ENCODE measurements at regions not wholly inside any gene's neighbourhood (a gene's known extent, or its start where the extent isn't known, plus 50 kb on each side); places are given as distances from the start of the nearest gene placed in this dataset.

DNA sequence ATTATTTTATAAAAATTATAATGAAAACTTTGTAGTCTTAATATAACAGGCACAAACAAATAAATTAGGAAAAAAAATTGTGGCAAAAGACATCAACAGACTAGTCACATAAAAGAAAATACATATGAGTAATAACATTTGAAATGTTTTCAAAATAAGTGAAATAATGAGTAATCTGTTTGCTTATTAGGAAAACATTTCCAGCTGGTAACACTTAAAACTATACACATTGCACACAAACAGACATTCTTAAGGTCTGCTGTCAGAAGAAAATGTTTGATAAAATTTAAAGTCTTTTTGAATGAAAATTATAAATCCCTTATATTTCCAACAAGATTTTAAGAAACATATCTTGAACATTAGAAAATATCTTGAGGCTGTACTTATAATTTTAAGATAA, 1326.3 kb upstream of the CADM2 start:
- Histone ChIP-seq H4K20me1 (replicated peaks; ENCODE audit: control insufficient read depth, insufficient read depth, low read length) (no peaks in the 10 kb centered on the region), H3K27me3 (ENCODE audit: control insufficient read depth in 2 of 2, insufficient read depth in 2 of 2, low read length in 2 of 2) (no peaks in the 10 kb centered on the region), H3K9me1 (ENCODE audit: control insufficient read depth, insufficient read depth, low read length) (no peaks in the 10 kb centered on the region), H3K79me2 (ENCODE audit: control insufficient read depth, insufficient read depth, low read length) (no peaks in the 10 kb centered on the region), H3K36me3 (ENCODE audit: control insufficient read depth, insufficient read depth, low read length) (no peaks in the 10 kb centered on the region), H3K4me2 (ENCODE audit: insufficient read depth, low read length) (no peak overlapping the region), H3K4me3 (no peak overlapping the region), H2AFZ (ENCODE audit: low read depth, low read length) (no peak overlapping the region), H3K9me3 (replicated peaks; ENCODE audit: control insufficient read depth, insufficient read depth, low read depth, low read length) (no peaks in the 10 kb centered on the region), H3K9ac (ENCODE audit: insufficient read depth in 1 of 2, low read depth in 2 of 2, low read length in 2 of 2) (no peak overlapping the region), H3K4me1 (replicated peaks in 1 of 2; ENCODE audit: control insufficient read depth in 2 of 2, insufficient read depth in 2 of 2, low read length in 2 of 2) (no peaks in the 10 kb centered on the region), H3K27ac (ENCODE audit: extremely low read depth, low read depth, low read length) (no peak overlapping the region)
- CTCF ChIA-PET (ENCODE audit: low intra/inter-chr PET ratio), result no interaction called here
- no peak for ATAC-seq
- intact Hi-C loops (cut with micrococcal nuclease), result no loop called here
- FAIRE-seq, result no peak
- POLR2A ChIA-PET, result no interaction called here
- no peak for DNase-seq (ENCODE audit: extremely low read depth in 1 of 4, low spot score in 3 of 4)
- in situ Hi-C loops (cut with MboI), result no loop called here
- BruUV-seq (replicated peaks), result no TSS peak
- TF ChIP-seq HDAC3 (IDR thresholded peaks at IDR 0.05; ENCODE audit: borderline replicate concordance, partially characterized antibody) (no peak), KLF6 (CRISPR knock-in tag; IDR thresholded peaks at IDR 0.05; ENCODE audit: borderline replicate concordance) (no peak), ZNF431 (CRISPR knock-in tag; IDR thresholded peaks at IDR 0.05) (no peak), TEAD2 (tag; IDR thresholded peaks at IDR 0.05) (no peak), CHD1 (IDR thresholded peaks at IDR 0.05; ENCODE audit: low read length) (no peak), EP400 (IDR thresholded peaks at IDR 0.05) (no peak), RCOR1 (IDR thresholded peaks at IDR 0.05; ENCODE audit: borderline replicate concordance in 1 of 2, low read depth in 2 of 2, low read length in 2 of 2) (no peak), SIN3A (IDR thresholded peaks at IDR 0.05; ENCODE audit: borderline replicate concordance in 2 of 2, control insufficient read depth in 1 of 2, low read depth in 2 of 2, low read length in 2 of 2) (no peak), TAF9B (IDR thresholded peaks at IDR 0.05; ENCODE audit: partially characterized antibody) (no peak), ZNF212 (CRISPR knock-in tag; IDR thresholded peaks at IDR 0.05) (no peak)
- TF ChIP-seq, protein P1, sequence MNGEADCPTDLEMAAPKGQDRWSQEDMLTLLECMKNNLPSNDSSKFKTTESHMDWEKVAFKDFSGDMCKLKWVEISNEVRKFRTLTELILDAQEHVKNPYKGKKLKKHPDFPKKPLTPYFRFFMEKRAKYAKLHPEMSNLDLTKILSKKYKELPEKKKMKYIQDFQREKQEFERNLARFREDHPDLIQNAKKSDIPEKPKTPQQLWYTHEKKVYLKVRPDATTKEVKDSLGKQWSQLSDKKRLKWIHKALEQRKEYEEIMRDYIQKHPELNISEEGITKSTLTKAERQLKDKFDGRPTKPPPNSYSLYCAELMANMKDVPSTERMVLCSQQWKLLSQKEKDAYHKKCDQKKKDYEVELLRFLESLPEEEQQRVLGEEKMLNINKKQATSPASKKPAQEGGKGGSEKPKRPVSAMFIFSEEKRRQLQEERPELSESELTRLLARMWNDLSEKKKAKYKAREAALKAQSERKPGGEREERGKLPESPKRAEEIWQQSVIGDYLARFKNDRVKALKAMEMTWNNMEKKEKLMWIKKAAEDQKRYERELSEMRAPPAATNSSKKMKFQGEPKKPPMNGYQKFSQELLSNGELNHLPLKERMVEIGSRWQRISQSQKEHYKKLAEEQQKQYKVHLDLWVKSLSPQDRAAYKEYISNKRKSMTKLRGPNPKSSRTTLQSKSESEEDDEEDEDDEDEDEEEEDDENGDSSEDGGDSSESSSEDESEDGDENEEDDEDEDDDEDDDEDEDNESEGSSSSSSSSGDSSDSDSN (IDR thresholded peaks at IDR 0.05; ENCODE audit: borderline replicate concordance in 1 of 2, low read depth in 2 of 2, low read length in 2 of 2), result no peak

All from K562 (cell line).